SK-N-SH treated with all-trans-retinoic acid at 6 μM for 48 hours (cell line): ENCODE measurements at regions not wholly inside any gene's neighbourhood (a gene's known extent, or its start where the extent isn't known, plus 50 kb on each side); places are given as distances from the start of the nearest gene placed in this dataset.

ENCODE experiments used
- SNAI2 ChIP-seq: fragments of 250-450 bp; sonication (Bioruptor Pico); IDR thresholded peaks from 2 replicates; pipeline ENCODE4 v1.5.0; 2020; ENCODE audit warnings: mild to moderate bottlenecking, moderate library complexity
- TF ChIP-seq, protein P1 (sequence below): fragments of 250-450 bp; sonication (Bioruptor Pico); IDR thresholded peaks from 2 replicates; pipeline ENCODE4 v1.8.0; 2020; ENCODE audit warnings: mild to moderate bottlenecking, moderate library complexity, borderline replicate concordance
- TF ChIP-seq, protein P2 (sequence below): fragments of 250-450 bp; sonication (Bioruptor Pico); IDR thresholded peaks from 2 replicates; pipeline ENCODE4 v1.8.0; 2021; ENCODE audit warnings: low read depth, mild to moderate bottlenecking, moderate library complexity, borderline replicate concordance
- TF ChIP-seq, protein P3 (sequence below): fragments of 250-450 bp; sonication (Bioruptor Pico); IDR thresholded peaks from 2 replicates; pipeline ENCODE4 v1.5.0; 2020; ENCODE audit warnings: mild to moderate bottlenecking, moderate library complexity

DNA sequence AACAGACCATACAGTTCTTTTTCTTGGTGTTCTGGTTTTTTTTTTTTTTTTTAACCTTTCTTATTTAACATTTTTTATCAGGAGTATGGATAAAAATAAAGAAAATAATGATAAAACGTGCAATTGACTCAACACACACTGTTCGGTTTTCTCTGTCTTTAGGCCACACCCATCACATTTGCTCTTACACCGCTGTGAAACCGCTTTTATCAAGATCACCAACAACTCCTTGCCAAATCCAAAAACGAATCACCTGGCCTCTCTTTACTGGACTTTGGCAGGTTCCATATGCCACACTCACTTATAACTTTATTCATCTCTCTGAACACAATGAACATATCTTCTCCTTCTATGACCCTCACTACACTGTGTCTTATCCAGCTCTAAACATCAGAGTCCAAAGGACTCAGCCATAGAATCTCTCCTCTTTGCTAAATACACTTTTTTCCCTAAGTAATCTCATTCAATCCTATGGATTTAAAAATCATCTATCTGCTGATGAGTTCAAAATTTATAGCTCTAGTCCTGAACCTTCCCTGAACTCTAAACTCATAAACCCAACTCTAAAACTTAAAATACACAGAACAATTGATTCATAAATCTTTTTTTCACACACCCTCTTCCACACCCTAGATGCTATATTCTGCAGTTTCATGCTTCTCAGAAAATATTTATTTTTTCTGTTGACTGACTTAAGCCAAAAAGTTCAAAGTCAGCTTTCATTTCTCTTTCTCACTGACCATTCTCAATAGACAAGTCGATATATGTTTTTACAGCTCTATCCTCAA is 800.6 kb upstream of the SOX9 start:
- TF ChIP-seq, protein P1, sequence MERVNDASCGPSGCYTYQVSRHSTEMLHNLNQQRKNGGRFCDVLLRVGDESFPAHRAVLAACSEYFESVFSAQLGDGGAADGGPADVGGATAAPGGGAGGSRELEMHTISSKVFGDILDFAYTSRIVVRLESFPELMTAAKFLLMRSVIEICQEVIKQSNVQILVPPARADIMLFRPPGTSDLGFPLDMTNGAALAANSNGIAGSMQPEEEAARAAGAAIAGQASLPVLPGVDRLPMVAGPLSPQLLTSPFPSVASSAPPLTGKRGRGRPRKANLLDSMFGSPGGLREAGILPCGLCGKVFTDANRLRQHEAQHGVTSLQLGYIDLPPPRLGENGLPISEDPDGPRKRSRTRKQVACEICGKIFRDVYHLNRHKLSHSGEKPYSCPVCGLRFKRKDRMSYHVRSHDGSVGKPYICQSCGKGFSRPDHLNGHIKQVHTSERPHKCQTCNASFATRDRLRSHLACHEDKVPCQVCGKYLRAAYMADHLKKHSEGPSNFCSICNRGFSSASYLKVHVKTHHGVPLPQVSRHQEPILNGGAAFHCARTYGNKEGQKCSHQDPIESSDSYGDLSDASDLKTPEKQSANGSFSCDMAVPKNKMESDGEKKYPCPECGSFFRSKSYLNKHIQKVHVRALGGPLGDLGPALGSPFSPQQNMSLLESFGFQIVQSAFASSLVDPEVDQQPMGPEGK = no peak
- TF ChIP-seq, protein P2, sequence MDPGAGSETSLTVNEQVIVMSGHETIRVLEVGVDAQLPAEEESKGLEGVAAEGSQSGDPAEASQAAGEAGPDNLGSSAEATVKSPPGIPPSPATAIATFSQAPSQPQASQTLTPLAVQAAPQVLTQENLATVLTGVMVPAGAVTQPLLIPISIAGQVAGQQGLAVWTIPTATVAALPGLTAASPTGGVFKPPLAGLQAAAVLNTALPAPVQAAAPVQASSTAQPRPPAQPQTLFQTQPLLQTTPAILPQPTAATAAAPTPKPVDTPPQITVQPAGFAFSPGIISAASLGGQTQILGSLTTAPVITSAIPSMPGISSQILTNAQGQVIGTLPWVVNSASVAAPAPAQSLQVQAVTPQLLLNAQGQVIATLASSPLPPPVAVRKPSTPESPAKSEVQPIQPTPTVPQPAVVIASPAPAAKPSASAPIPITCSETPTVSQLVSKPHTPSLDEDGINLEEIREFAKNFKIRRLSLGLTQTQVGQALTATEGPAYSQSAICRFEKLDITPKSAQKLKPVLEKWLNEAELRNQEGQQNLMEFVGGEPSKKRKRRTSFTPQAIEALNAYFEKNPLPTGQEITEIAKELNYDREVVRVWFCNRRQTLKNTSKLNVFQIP (CRISPR knock-in tag) = no peak
- TF ChIP-seq SNAI2 = no peak
- TF ChIP-seq, protein P3, sequence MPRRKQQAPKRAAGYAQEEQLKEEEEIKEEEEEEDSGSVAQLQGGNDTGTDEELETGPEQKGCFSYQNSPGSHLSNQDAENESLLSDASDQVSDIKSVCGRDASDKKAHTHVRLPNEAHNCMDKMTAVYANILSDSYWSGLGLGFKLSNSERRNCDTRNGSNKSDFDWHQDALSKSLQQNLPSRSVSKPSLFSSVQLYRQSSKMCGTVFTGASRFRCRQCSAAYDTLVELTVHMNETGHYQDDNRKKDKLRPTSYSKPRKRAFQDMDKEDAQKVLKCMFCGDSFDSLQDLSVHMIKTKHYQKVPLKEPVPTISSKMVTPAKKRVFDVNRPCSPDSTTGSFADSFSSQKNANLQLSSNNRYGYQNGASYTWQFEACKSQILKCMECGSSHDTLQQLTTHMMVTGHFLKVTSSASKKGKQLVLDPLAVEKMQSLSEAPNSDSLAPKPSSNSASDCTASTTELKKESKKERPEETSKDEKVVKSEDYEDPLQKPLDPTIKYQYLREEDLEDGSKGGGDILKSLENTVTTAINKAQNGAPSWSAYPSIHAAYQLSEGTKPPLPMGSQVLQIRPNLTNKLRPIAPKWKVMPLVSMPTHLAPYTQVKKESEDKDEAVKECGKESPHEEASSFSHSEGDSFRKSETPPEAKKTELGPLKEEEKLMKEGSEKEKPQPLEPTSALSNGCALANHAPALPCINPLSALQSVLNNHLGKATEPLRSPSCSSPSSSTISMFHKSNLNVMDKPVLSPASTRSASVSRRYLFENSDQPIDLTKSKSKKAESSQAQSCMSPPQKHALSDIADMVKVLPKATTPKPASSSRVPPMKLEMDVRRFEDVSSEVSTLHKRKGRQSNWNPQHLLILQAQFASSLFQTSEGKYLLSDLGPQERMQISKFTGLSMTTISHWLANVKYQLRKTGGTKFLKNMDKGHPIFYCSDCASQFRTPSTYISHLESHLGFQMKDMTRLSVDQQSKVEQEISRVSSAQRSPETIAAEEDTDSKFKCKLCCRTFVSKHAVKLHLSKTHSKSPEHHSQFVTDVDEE (CRISPR knock-in tag) = no peak
